ENCODE measurements at regions not wholly inside any gene's neighbourhood (a gene's known extent, or its start where the extent isn't known, plus 50 kb on each side); places are given as distances from the start of the nearest gene placed in this dataset.

- TF ChIP-seq, protein P1, sequence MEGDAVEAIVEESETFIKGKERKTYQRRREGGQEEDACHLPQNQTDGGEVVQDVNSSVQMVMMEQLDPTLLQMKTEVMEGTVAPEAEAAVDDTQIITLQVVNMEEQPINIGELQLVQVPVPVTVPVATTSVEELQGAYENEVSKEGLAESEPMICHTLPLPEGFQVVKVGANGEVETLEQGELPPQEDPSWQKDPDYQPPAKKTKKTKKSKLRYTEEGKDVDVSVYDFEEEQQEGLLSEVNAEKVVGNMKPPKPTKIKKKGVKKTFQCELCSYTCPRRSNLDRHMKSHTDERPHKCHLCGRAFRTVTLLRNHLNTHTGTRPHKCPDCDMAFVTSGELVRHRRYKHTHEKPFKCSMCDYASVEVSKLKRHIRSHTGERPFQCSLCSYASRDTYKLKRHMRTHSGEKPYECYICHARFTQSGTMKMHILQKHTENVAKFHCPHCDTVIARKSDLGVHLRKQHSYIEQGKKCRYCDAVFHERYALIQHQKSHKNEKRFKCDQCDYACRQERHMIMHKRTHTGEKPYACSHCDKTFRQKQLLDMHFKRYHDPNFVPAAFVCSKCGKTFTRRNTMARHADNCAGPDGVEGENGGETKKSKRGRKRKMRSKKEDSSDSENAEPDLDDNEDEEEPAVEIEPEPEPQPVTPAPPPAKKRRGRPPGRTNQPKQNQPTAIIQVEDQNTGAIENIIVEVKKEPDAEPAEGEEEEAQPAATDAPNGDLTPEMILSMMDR (conservative IDR thresholded peaks at IDR 0.05): no peak
- H3K27ac ChIP-seq: no peak overlapping the region
Measured at GRCh38 chr1:184329962-184330868, 56.6 kb upstream of the C1orf21 start.

DNA sequence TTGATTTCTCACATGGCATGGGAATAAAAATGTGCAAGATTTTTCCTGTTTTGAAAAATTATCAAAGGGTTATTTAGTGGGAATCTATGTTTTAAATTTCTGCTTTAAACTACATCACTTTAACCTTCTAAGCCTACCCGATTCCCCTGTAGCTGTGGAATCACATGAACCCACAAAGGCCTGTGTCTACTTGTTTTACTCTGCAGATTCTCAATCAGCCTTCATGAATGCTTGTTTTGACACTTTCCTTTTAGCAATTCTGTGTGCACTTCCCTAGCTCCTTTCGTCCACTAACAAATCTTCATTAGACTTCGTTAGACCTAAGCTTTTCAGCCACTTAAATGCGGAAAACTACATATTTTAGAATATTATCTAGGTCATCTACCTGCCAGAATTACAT is 56.0 kb upstream of the C1orf21 start:
- no peak overlapping the region for H3K27ac ChIP-seq
- TF ChIP-seq, protein P1 (conservative IDR thresholded peaks at IDR 0.05): no peak

All from VCaP (cell line).